K562 (cell line): ENCODE measurements at regions not wholly inside any gene's neighbourhood (a gene's known extent, or its start where the extent isn't known, plus 50 kb on each side); places are given as distances from the start of the nearest gene placed in this dataset.

Source experiments
- ATAC-seq: fragments of 200-7000 bp; cut with Tn5 transposase; 3 replicates; pipeline ENCODE4 v1.9.1; 2020; ENCODE audit warnings: moderate library complexity
- BruUV-seq: library from RNA; stranded (reverse); fragments of 400-500 nt; replicated peaks from 2 replicates; lab custom pipeline; 2021; lab: Mats Ljungman, UMichigan
- CTCF ChIA-PET: fragments of 300-600 bp; formaldehyde crosslinking; extraction: SDS; loops from one replicate; lab custom pipeline; 2021; ENCODE audit warnings: low intra/inter-chr PET ratio; lab: Yijun Ruan, JAX
- POLR2A ChIA-PET: fragments of 300-600, 350-650 bp; sonication (Branson Sonifier 250); formaldehyde crosslinking; extraction: SDS; loops from one replicate; lab custom pipeline; 2021; ENCODE audit warnings: antibody characterized with exemption, inconsistent platforms; lab: Yijun Ruan, JAX
- DNase-seq, 4 experiments: peaks; one replicate each; pipeline versions ENCODE4 v3.0.0 to v3.0.0-alpha.2; 2011 to 2018; ENCODE audit warnings: low spot score in 3 of 4, mixed read lengths in 3 of 4; ENCODE audit errors: extremely low read depth in 1 of 4
- FAIRE-seq: peaks from 2 replicates; lab custom pipeline; 2011; peaks lifted over from hg19 to GRCh38; lab: Jason Lieb, UNC
- H2AFZ ChIP-seq: 2 replicates; pipeline ENCODE4 v1.6.0; 2011; ENCODE audit warnings: low read depth, low read length, control low read depth, inconsistent platforms
- H3K27ac ChIP-seq: fragments of 200-600 bp; 3 replicates; pipeline ENCODE4 v1.8.0; 2011; ENCODE audit warnings: low read depth, mild to moderate bottlenecking, control low read depth, inconsistent platforms, low read length, moderate library complexity, mixed read lengths; ENCODE audit errors: extremely low read depth
- H3K27me3 ChIP-seq, 2 experiments: fragments of 300-600 bp in 1 of 2; 2 replicates in 1 of 2; 3 replicates in 1 of 2; pipeline versions ENCODE4 v1.6.0 to v1.8.0; 2011; ENCODE audit warnings: inconsistent platforms in 2 of 2, low read length in 2 of 2, mild to moderate bottlenecking in 1 of 2, mixed read lengths in 1 of 2, moderate library complexity in 1 of 2; ENCODE audit not compliant: control insufficient read depth in 2 of 2, insufficient read depth in 2 of 2
- H3K36me3 ChIP-seq: fragments of 300-600 bp; 3 replicates; pipeline ENCODE4 v1.8.0; 2011; ENCODE audit warnings: mild to moderate bottlenecking, low read length, inconsistent platforms; ENCODE audit not compliant: control insufficient read depth, insufficient read depth
- H3K4me1 ChIP-seq, 2 experiments: fragments of 200-600 bp in 1 of 2; replicated peaks in 1 of 2; 2 replicates in 1 of 2; 3 replicates in 1 of 2; pipeline versions ENCODE4 v1.5.1 to v1.8.0; 2011; ENCODE audit warnings: inconsistent platforms in 2 of 2, low read length in 2 of 2, mild to moderate bottlenecking in 1 of 2, mixed read lengths in 1 of 2, moderate library complexity in 1 of 2; ENCODE audit not compliant: control insufficient read depth in 2 of 2, insufficient read depth in 2 of 2
- H3K4me2 ChIP-seq: 2 replicates; pipeline ENCODE4 v1.6.1; 2011; ENCODE audit warnings: low read length, control low read depth, inconsistent platforms, mixed read lengths; ENCODE audit not compliant: insufficient read depth
- H3K4me3 ChIP-seq: fragments of 200-600 bp; sonication (generic), shearing (Covaris generic); 2 replicates; pipeline ENCODE4 v1.5.1; 2016; ENCODE audit warnings: control low read depth, inconsistent platforms
- H3K79me2 ChIP-seq: fragments of 200-600 bp; 3 replicates; pipeline ENCODE4 v1.8.0; 2011; ENCODE audit warnings: low read length, inconsistent platforms; ENCODE audit not compliant: control insufficient read depth, insufficient read depth
- H3K9ac ChIP-seq, 2 experiments: 2 replicates each; pipeline versions ENCODE4 v1.6.0 to v1.6.1; 2011; ENCODE audit warnings: low read depth in 2 of 2, low read length in 2 of 2, control low read depth in 1 of 2, inconsistent platforms in 1 of 2, mild to moderate bottlenecking in 1 of 2, mixed read lengths in 1 of 2; ENCODE audit not compliant: insufficient read depth in 1 of 2
- H3K9me1 ChIP-seq: one replicate; pipeline ENCODE4 v1.6.0; 2011; ENCODE audit warnings: inconsistent platforms, mild to moderate bottlenecking, low read length, moderate library complexity; ENCODE audit not compliant: control insufficient read depth, insufficient read depth
- H3K9me3 ChIP-seq: replicated peaks from 2 replicates; pipeline ENCODE4 v1.5.1; 2011; ENCODE audit warnings: low read depth, low read length, inconsistent platforms; ENCODE audit not compliant: control insufficient read depth, insufficient read depth
- H4K20me1 ChIP-seq: replicated peaks from 2 replicates; pipeline ENCODE4 v1.6.1; 2011; ENCODE audit warnings: low read length, inconsistent platforms, mixed read lengths; ENCODE audit not compliant: control insufficient read depth, insufficient read depth
- BCLAF1 ChIP-seq, 2 experiments: fragments of 450-650 bp in 1 of 2; IDR thresholded peaks; 2 replicates each; pipeline ENCODE4 v1.6.1; 2011 to 2017; ENCODE audit warnings: low read depth in 2 of 2, antibody characterized with exemption in 1 of 2, borderline replicate concordance in 1 of 2, low read length in 1 of 2, mild to moderate bottlenecking in 1 of 2, mixed read lengths in 1 of 2; ENCODE audit not compliant: control insufficient read depth in 1 of 2
- HEY1 ChIP-seq: fragments of 250-450 bp; sonication (Bioruptor Pico); IDR thresholded peaks from 2 replicates; pipeline ENCODE4 v1.5.0; 2020; ENCODE audit warnings: mild to moderate bottlenecking, moderate library complexity, borderline replicate concordance
- TEAD2 ChIP-seq: fragments of 450-650 bp; IDR thresholded peaks from 2 replicates; pipeline ENCODE4 v1.6.1; 2016; ENCODE audit warnings: missing genetic modification characterization, control low read depth, missing compliant biosample characterization
- THRAP3 ChIP-seq: fragments of 450-650 bp; IDR thresholded peaks from 2 replicates; pipeline ENCODE4 v1.6.1; 2016; ENCODE audit warnings: mild to moderate bottlenecking, inconsistent platforms, borderline replicate concordance
- WGBS: fragments of 100-300 bp; shearing (Covaris generic); methylation state at CpG from one replicate; pipeline ENCODE4 v1.1.6; 2016; ENCODE audit warnings: low coverage, mixed read lengths; ENCODE audit not compliant: insufficient coverage; ENCODE audit errors: missing lambda C conversion rate; 5-methylcytosine and 5-hydroxymethylcytosine counted together
- in situ Hi-C: fragments of 300-500 bp; cut with MboI; formaldehyde crosslinking; loops from 4 replicates; pipeline ENCODE4 v1.15.0; 2018; ENCODE audit warnings: inconsistent platforms, mixed read lengths
- intact Hi-C: fragments of 100-400 bp; cut with micrococcal nuclease; formaldehyde crosslinking; loops from 2 replicates; pipeline ENCODE4 v1.14.2; 2022

- Histone ChIP-seq H3K79me2 (no peaks in the 10 kb centered on the region), H3K36me3 (no peaks in the 10 kb centered on the region), H3K9me1 (no peaks in the 10 kb centered on the region), H4K20me1 (no peaks in the 10 kb centered on the region), H3K4me2 (no peak overlapping the region), H3K4me3 (no peak overlapping the region), H3K9ac (no peak overlapping the region), H3K4me1 (no peaks in the 10 kb centered on the region), H3K27ac (no peak overlapping the region), H3K27me3 (no peaks in the 10 kb centered on the region), H2AFZ (no peak overlapping the region), H3K9me3 (no peaks in the 10 kb centered on the region)
- ChIA-PET POLR2A (no interaction called here), CTCF (no interaction called here)
- no peak for FAIRE-seq
- no peak for DNase-seq
- in situ Hi-C loops, result no loop called here
- ATAC-seq, result no peak
- WGBS, result 0% methylated on average over 2 of the region's 2 CpGs
- intact Hi-C loops, result no loop called here
- BruUV-seq, result no TSS peak
- no peak for TF ChIP-seq THRAP3
- no peak for TF ChIP-seq TEAD2 (tag)
- no peak for TF ChIP-seq HEY1 (CRISPR knock-in tag)
- 0 out of 4 replicates have a peak, but pooled peaks of 1 of the 2 experiments have one; percentile 31 for TF ChIP-seq BCLAF1 (IDR thresholded peaks at IDR 0.05; ENCODE audit: borderline replicate concordance in 1 of 2, control insufficient read depth in 1 of 2, low read depth in 2 of 2, low read length in 1 of 2)
Measured at GRCh38 chr20:48017509-48017908, 232.2 kb upstream of the SULF2 start.
